ENCODE measurements at regions not wholly inside any gene's neighbourhood (a gene's known extent, or its start where the extent isn't known, plus 50 kb on each side); places are given as distances from the start of the nearest gene placed in this dataset.
"Not testable (repeated sequence)": the region's sequence is repeated elsewhere in the genome, so short reads cannot be mapped to it uniquely, and the experiment has no call there.

DNA sequence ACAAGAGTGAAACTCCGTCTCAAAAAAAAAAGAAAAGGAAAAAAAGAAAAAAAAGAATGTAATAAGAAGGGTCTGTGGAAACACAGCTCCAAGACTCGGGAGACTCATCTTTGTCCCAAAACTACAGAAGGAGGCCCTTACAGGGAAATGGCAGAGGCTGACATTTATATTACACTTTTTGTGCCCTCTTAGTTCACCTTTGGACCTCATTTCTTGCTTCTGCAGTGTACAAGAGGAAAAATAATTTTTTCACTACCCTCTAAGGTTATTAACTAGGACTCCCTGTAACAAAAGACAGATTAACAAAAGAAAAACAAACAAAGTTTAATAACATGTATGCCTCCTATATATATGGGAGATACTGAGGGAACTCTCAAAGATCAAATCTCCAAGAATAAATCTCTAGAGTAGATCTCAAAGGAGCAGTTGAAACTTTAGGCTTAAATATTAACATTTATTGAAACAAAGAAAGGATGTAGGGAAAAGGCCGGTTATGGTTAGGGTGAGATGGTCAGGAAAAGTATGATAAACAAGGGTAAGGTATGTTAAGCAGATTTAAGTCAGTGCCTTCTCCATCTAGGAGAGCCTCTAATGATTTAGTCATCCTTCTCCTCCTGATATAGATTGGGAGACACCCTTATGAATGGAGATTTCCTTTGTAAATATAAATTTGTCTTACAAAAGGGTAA is 121.3 kb upstream of the JADE1 start:
- no peak overlapping the region for H3K9ac ChIP-seq (ENCODE audit: low read depth, low read length)
- H3K27ac ChIP-seq (ENCODE audit: low read length) = no peak overlapping the region
- H3K4me3 ChIP-seq (ENCODE audit: low read length) = no peak overlapping the region
- no peaks in the 10 kb centered on the region for H3K27me3 ChIP-seq (ENCODE audit: insufficient read depth, low read length)
- no peaks in the 10 kb centered on the region for H3K36me3 ChIP-seq (ENCODE audit: insufficient read depth, low read depth, low read length)
- 0 out of 2 replicates have a peak, but pooled peaks cover 3% of the 10 kb centered on the region for H3K9me3 ChIP-seq (ENCODE audit: insufficient read depth, low read depth, low read length)
- H3K4me1 ChIP-seq (ENCODE audit: insufficient read depth, low read length) = peaks cover 23% of the 10 kb centered on the region; the same call in 1 of the 2 replicates

DNA sequence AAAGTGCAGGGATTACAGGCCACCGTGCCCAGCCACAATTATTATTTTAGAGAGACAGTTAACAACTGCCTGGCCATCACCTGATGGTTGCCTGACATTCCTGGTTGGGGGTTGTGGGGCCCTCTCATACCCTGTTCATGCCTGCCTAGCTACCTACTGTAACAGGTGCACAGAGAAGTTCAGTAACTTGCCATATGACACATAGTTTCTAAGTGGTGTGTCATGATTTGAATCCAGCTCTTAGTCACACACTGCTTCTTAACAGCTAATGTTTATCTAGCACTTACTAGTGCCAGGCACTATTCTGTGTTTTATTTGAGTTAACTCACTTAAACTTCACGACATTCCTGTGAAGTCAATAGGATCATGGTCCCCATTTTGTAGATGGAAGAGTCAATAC is 122.7 kb upstream of the JADE1 start:
- H3K27me3 ChIP-seq (ENCODE audit: insufficient read depth, low read length) = no peaks in the 10 kb centered on the region
- H3K9ac ChIP-seq (ENCODE audit: low read depth, low read length) = no peak overlapping the region
- no peak overlapping the region for H3K27ac ChIP-seq (ENCODE audit: low read length)
- H3K9me3 ChIP-seq (ENCODE audit: insufficient read depth, low read depth, low read length) = 0 out of 2 replicates have a peak, but pooled peaks cover 3% of the 10 kb centered on the region
- no peak overlapping the region for H3K4me3 ChIP-seq (ENCODE audit: low read length)
- H3K4me1 ChIP-seq (ENCODE audit: insufficient read depth, low read length) = peaks cover 33% of the 10 kb centered on the region; the same call in 1 of the 2 replicates
- H3K36me3 ChIP-seq (ENCODE audit: insufficient read depth, low read depth, low read length) = no peaks in the 10 kb centered on the region

DNA sequence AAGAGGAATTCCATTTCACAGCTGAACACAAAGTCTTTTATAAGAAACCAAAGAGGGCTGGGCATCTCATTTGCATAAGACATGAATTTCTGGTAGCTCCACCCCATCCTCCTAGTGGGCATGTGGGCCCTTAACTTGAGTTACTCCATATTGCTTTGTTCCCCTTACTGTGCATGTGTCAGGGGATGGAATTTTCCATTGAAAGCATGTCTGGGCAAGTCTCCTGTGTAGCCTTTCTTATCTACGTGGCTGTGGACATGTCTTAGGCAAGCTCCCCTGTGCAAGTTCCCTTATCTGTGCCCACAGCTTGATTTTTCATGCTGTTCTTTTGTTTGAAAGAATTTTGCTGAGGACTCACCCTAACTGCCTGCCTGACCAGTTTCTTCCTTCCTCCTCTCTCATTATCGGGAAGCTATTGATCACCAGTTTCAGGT is 123.5 kb upstream of the JADE1 start:
- Histone ChIP-seq H3K4me1 (ENCODE audit: insufficient read depth, low read length) (peaks cover 33% of the 10 kb centered on the region; the same call in 1 of the 2 replicates), H3K4me3 (ENCODE audit: low read length) (no peak overlapping the region), H3K9ac (ENCODE audit: low read depth, low read length) (no peak overlapping the region), H3K9me3 (ENCODE audit: insufficient read depth, low read depth, low read length) (0 out of 2 replicates have a peak, but pooled peaks cover 3% of the 10 kb centered on the region), H3K36me3 (ENCODE audit: insufficient read depth, low read depth, low read length) (no peaks in the 10 kb centered on the region), H3K27ac (ENCODE audit: low read length) (peak overlapping the region; percentile 25), H3K27me3 (ENCODE audit: insufficient read depth, low read length) (no peaks in the 10 kb centered on the region)

DNA sequence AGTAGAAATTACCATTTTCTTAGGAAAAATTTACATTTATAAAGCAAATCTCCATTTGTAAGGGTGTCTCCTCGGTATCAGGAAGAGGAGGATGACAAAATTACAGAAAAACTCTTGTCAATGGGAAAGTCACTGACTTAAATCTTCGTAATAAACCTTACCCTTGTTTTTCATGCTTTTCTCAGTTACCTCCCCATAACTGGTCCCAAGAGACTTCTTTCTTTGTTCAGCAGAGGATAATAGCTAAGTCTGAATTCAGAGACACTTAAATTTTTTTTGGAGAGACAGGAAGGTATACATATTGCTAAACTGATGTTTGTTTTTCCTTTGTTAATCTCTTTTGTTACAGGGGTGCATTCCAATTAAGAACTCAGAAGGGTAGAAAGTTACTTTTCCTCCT is 125.5 kb upstream of the JADE1 start:
- H3K9me3 ChIP-seq (ENCODE audit: insufficient read depth, low read depth, low read length) = 0 out of 2 replicates have a peak, but pooled peaks cover 3% of the 10 kb centered on the region
- H3K4me1 ChIP-seq (ENCODE audit: insufficient read depth, low read length) = peaks cover 19% of the 10 kb centered on the region; the same call in 1 of the 2 replicates
- peak overlapping the region; percentile 40; the same call in 1 of the 2 replicates for H3K4me3 ChIP-seq (ENCODE audit: low read length)
- H3K36me3 ChIP-seq (ENCODE audit: insufficient read depth, low read depth, low read length) = no peaks in the 10 kb centered on the region
- H3K27ac ChIP-seq (ENCODE audit: low read length) = peak overlapping the region; percentile 81
- H3K9ac ChIP-seq (ENCODE audit: low read depth, low read length) = peak overlapping the region; percentile 66; the same call in 1 of the 2 replicates
- H3K27me3 ChIP-seq (ENCODE audit: insufficient read depth, low read length) = no peaks in the 10 kb centered on the region

DNA sequence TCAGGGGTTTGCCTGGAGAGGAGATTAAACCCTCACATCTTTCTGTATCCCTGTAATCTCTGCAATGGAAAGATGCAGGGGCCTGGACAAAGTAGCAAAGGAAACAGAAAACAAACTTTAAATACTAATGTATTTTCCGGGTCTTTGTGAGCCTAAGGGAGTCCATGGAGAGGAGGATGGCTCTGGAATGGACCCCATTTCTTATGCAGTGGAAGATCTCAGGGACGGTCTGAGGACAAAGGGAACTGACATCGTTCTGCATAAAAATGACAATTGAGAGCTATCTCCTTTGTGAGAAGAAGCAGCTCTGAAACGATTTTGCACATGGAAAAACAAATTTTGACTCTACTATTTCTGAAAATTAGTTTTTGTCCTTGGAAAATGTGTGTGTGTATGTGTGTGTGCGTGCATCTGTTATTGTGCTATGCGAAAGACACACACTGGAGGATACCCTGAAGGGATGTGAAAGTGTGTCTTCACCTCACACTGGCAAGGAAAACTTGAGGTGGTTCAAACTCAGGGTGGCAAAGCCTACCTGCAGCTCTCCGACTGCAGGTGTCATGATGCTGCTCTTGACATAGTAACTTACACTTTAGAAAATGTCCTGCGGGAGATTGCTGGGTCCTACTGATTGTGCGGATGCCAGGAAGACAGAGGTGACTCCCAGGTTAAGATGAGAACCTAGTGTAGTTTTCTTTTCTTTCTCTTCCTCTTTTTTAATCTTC is 126.4 kb upstream of the JADE1 start:
- H3K36me3 ChIP-seq (ENCODE audit: insufficient read depth, low read depth, low read length) = no peaks in the 10 kb centered on the region
- H3K27me3 ChIP-seq (ENCODE audit: insufficient read depth, low read length) = no peaks in the 10 kb centered on the region
- peak overlapping the region; percentile 40 for H3K4me3 ChIP-seq (ENCODE audit: low read length)
- 0 out of 2 replicates have a peak, but pooled peaks cover 3% of the 10 kb centered on the region for H3K9me3 ChIP-seq (ENCODE audit: insufficient read depth, low read depth, low read length)
- H3K9ac ChIP-seq (ENCODE audit: low read depth, low read length) = peak overlapping the region; percentile 66
- H3K4me1 ChIP-seq (ENCODE audit: insufficient read depth, low read length) = peaks cover 22% of the 10 kb centered on the region; the same call in 1 of the 2 replicates
- peak overlapping the region; percentile 73 for H3K27ac ChIP-seq (ENCODE audit: low read length)

DNA sequence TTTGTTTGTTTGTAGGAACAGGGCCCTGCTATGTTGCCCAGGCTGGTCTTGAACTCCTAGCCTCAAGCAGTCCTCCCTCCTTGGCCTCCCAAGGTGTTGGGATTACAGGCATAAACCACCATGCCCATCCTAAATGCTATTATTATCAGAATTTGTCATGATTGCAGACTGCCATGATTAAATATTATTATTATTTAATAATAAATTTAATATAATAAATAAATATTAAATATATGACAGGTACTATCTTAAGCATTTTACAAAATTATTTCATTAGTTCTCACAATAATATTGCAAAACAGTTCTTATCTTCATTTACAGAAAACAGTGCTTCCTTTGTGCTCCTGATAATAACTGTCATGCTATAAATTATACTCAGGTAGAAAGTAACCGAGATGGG is 133.4 kb upstream of the JADE1 start:
- no peak overlapping the region for H3K4me3 ChIP-seq (ENCODE audit: low read length)
- no peaks in the 10 kb centered on the region for H3K36me3 ChIP-seq (ENCODE audit: insufficient read depth, low read depth, low read length)
- peaks cover 20% of the 10 kb centered on the region for H3K4me1 ChIP-seq (ENCODE audit: insufficient read depth, low read length)
- H3K27me3 ChIP-seq (ENCODE audit: insufficient read depth, low read length) = no peaks in the 10 kb centered on the region
- no peak overlapping the region for H3K27ac ChIP-seq (ENCODE audit: low read length)
- H3K9me3 ChIP-seq (ENCODE audit: insufficient read depth, low read depth, low read length) = no peaks in the 10 kb centered on the region
- no peak overlapping the region for H3K9ac ChIP-seq (ENCODE audit: low read depth, low read length)

DNA sequence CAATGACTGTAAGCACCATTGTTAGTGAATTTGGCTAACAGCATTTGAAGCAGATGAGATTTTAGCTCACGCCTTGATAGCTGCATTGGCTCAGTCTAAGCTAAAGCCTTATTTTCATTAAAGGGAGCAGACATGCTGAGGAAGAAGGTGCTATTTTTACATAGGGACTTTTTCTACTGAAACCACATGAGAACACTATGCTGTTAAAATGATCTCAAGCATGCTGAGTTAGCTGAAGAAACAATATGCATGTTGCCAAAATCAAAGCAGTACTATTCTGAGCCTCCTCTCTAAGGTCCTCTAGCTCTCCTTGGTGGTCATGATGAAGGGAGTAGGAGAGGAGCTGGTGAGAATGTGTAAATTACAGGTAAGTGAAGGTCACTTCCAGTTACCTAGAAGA is 134.4 kb upstream of the JADE1 start:
- Histone ChIP-seq H3K27me3 (ENCODE audit: insufficient read depth, low read length) (no peaks in the 10 kb centered on the region), H3K36me3 (ENCODE audit: insufficient read depth, low read depth, low read length) (no peaks in the 10 kb centered on the region), H3K27ac (ENCODE audit: low read length) (no peak overlapping the region), H3K4me1 (ENCODE audit: insufficient read depth, low read length) (peaks cover 27% of the 10 kb centered on the region), H3K4me3 (ENCODE audit: low read length) (no peak overlapping the region), H3K9me3 (ENCODE audit: insufficient read depth, low read depth, low read length) (no peaks in the 10 kb centered on the region), H3K9ac (ENCODE audit: low read depth, low read length) (no peak overlapping the region)

DNA sequence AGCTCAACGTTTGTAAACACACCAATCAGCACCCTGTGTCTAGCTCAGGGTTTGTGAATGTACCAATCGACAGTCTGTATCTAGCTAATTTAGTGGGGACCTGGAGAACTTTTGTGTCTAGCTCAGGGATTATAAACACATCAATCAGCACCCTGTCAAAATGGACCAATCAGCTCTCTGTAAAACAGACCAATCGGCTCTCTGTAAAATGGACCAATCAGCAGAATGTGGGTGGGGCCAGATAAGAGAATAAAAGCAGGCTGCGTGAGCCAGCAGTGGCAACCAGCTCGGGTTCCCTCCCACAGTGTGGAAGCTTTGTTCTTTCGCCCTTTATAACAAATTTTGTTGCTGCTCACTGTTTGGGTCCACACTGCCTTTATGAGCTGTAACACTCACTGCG is 136.3 kb upstream of the JADE1 start:
- H3K4me3 ChIP-seq (ENCODE audit: low read length); H3K36me3 ChIP-seq (ENCODE audit: insufficient read depth, low read depth, low read length); H3K27ac ChIP-seq (ENCODE audit: low read length); H3K9ac ChIP-seq (ENCODE audit: low read depth, low read length); H3K27me3 ChIP-seq (ENCODE audit: insufficient read depth, low read length); H3K9me3 ChIP-seq (ENCODE audit: insufficient read depth, low read depth, low read length): not testable (repeated sequence)
- peaks cover 22% of the 10 kb centered on the region for H3K4me1 ChIP-seq (ENCODE audit: insufficient read depth, low read length)

DNA sequence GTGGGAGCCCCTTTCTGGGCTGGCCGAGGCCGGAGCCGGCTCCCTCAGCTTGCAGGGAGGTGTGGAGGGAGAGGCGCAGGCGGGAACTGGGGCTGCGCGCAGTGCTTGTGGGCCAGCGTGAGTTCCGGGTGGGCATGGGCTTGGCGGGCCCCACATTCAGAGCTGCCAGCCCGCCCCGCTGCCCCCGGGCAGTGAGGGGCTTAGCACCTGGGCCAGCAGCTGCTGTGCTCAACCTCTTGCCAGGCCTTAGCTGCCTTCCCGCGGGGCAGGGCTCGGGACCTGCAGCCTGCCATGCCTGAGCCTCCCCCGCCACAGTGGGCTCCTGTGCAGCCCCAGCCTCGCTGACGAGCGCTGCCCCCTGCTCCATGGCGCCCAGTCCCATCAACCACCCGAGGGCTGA is 136.9 kb upstream of the JADE1 start:
- not testable (repeated sequence) for H3K36me3 ChIP-seq (ENCODE audit: insufficient read depth, low read depth, low read length); H3K4me3 ChIP-seq (ENCODE audit: low read length); H3K9me3 ChIP-seq (ENCODE audit: insufficient read depth, low read depth, low read length); H3K27ac ChIP-seq (ENCODE audit: low read length); H3K27me3 ChIP-seq (ENCODE audit: insufficient read depth, low read length); H3K9ac ChIP-seq (ENCODE audit: low read depth, low read length)
- H3K4me1 ChIP-seq (ENCODE audit: insufficient read depth, low read length) = peaks cover 22% of the 10 kb centered on the region

DNA sequence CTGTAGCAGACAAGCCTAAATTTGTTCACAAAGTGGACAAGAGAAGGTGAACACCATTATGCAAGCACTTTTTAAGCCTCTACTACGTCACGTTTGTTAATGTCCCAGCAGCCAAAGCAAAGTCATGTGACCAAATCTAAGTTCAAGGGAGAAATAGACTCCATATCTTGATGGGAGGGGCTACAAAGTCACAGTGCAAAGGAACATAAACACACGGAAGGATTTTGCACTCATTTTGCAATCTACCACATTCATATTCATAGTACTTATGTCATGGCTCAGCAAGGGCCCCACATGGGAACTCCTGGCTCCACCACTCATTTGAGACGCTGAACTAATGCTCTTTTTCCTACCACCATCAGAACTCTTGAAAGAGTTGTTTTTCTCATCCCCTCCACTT is 139.0 kb upstream of the JADE1 start:
- no peak overlapping the region for H3K27ac ChIP-seq (ENCODE audit: low read length)
- no peak overlapping the region for H3K9ac ChIP-seq (ENCODE audit: low read depth, low read length)
- no peak overlapping the region for H3K4me3 ChIP-seq (ENCODE audit: low read length)
- peaks cover 19% of the 10 kb centered on the region for H3K4me1 ChIP-seq (ENCODE audit: insufficient read depth, low read length)
- peaks cover 4% of the 10 kb centered on the region; the same call in 1 of the 2 replicates for H3K9me3 ChIP-seq (ENCODE audit: insufficient read depth, low read depth, low read length)
- H3K27me3 ChIP-seq (ENCODE audit: insufficient read depth, low read length) = no peaks in the 10 kb centered on the region
- no peaks in the 10 kb centered on the region for H3K36me3 ChIP-seq (ENCODE audit: insufficient read depth, low read depth, low read length)

DNA sequence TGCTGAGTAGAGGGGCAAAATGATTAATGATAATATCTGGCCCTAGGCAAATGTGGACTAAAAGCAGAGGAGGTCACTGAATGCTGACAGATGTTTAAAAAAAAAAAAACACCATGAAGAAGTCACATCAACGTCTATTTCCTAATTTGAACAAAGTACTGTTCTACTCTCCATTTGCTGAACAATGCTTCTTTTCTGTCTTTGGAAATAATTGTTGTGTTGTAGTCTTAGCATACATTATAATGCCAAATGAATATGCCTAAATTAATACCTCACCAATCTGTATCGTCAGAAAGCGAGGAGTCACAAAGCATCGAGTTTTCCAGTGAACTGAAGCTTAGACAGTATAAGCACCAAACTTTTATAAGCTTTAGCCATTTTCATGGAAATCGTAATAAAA is 140.9 kb upstream of the JADE1 start:
- no peaks in the 10 kb centered on the region for H3K36me3 ChIP-seq (ENCODE audit: insufficient read depth, low read depth, low read length)

DNA sequence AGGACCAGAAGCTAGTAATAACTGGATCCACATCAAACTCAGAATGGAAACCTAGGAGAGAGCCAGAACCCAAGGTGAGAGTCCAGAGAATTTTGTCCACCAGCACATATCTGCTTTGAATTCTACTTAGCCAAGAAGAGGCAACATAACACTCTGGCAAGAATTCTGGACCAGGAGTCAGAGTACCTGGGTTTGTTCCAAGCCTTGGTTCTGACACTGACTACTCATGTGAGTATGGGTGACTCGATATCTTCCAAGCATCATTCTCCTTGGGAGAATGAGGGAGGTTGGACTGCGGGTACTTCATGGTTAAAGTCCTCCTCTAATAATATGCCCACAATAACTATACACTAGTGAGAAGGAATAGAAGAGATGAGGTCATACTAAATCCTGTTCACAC is 144.0 kb upstream of the JADE1 start:
- no peaks in the 10 kb centered on the region for H3K27me3 ChIP-seq (ENCODE audit: insufficient read depth, low read length)
- no peak overlapping the region for H3K27ac ChIP-seq (ENCODE audit: low read length)
- H3K36me3 ChIP-seq (ENCODE audit: insufficient read depth, low read depth, low read length) = no peaks in the 10 kb centered on the region
- H3K9me3 ChIP-seq (ENCODE audit: insufficient read depth, low read depth, low read length) = peaks cover 4% of the 10 kb centered on the region; the same call in 1 of the 2 replicates
- H3K4me3 ChIP-seq (ENCODE audit: low read length) = no peak overlapping the region
- H3K4me1 ChIP-seq (ENCODE audit: insufficient read depth, low read length) = peaks cover under 1% of the 10 kb centered on the region; the same call in 1 of the 2 replicates
- H3K9ac ChIP-seq (ENCODE audit: low read depth, low read length) = no peak overlapping the region

More for the DNA sequence above, 140.9 kb upstream of the JADE1 start:
- Histone ChIP-seq H3K4me1 (ENCODE audit: insufficient read depth, low read length) (peaks cover 14% of the 10 kb centered on the region), H3K4me3 (ENCODE audit: low read length) (no peak overlapping the region), H3K27me3 (ENCODE audit: insufficient read depth, low read length) (no peaks in the 10 kb centered on the region), H3K9ac (ENCODE audit: low read depth, low read length) (no peak overlapping the region), H3K9me3 (ENCODE audit: insufficient read depth, low read depth, low read length) (peaks cover 4% of the 10 kb centered on the region; the same call in 1 of the 2 replicates), H3K27ac (ENCODE audit: low read length) (no peak overlapping the region)
